ENCODE measurements at regions not wholly inside any gene's neighbourhood (a gene's known extent, or its start where the extent isn't known, plus 50 kb on each side); places are given as distances from the start of the nearest gene placed in this dataset.

DNA sequence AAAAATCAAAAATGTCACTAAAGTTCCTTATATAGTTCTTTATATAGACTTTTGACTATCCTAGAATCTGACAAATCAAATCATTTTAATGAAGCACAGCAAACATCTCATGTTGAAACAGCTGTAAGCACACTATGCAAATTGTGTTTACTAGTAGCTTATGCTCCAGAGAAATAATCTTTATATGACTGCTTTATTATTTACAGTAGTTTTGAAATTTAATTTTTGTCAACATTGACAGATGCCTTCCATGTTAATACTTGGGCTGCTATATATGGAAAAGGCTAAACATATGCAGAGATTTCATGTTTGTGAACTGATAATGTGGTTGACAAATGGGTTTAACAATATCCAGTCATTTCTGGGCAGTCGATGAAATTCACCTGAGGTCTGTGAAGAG lies 616.8 kb downstream of the TAFA4 start:
- TF ChIP-seq, protein P1, sequence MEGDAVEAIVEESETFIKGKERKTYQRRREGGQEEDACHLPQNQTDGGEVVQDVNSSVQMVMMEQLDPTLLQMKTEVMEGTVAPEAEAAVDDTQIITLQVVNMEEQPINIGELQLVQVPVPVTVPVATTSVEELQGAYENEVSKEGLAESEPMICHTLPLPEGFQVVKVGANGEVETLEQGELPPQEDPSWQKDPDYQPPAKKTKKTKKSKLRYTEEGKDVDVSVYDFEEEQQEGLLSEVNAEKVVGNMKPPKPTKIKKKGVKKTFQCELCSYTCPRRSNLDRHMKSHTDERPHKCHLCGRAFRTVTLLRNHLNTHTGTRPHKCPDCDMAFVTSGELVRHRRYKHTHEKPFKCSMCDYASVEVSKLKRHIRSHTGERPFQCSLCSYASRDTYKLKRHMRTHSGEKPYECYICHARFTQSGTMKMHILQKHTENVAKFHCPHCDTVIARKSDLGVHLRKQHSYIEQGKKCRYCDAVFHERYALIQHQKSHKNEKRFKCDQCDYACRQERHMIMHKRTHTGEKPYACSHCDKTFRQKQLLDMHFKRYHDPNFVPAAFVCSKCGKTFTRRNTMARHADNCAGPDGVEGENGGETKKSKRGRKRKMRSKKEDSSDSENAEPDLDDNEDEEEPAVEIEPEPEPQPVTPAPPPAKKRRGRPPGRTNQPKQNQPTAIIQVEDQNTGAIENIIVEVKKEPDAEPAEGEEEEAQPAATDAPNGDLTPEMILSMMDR (IDR thresholded peaks at IDR 0.05; ENCODE audit: low read depth, low read length), result no peak
- TF ChIP-seq POLR2A (IDR thresholded peaks at IDR 0.05; ENCODE audit: extremely low read depth, insufficient read length), result no peak
- TF ChIP-seq, protein P2, sequence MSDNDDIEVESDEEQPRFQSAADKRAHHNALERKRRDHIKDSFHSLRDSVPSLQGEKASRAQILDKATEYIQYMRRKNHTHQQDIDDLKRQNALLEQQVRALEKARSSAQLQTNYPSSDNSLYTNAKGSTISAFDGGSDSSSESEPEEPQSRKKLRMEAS (IDR thresholded peaks at IDR 0.05; ENCODE audit: low read depth, low read length), result no peak
- no peak for TF ChIP-seq MYC (IDR thresholded peaks at IDR 0.05; ENCODE audit: low read depth, low read length)

Data from NB4 (cell line).